ENCODE measurements at regions not wholly inside any gene's neighbourhood (a gene's known extent, or its start where the extent isn't known, plus 50 kb on each side); places are given as distances from the start of the nearest gene placed in this dataset.
A peak's percentile ranks its signal among the peaks of the same experiment; 100 is the strongest.
"Not testable (repeated sequence)": the region's sequence is repeated elsewhere in the genome, so short reads cannot be mapped to it uniquely, and the experiment has no call there.

DNA sequence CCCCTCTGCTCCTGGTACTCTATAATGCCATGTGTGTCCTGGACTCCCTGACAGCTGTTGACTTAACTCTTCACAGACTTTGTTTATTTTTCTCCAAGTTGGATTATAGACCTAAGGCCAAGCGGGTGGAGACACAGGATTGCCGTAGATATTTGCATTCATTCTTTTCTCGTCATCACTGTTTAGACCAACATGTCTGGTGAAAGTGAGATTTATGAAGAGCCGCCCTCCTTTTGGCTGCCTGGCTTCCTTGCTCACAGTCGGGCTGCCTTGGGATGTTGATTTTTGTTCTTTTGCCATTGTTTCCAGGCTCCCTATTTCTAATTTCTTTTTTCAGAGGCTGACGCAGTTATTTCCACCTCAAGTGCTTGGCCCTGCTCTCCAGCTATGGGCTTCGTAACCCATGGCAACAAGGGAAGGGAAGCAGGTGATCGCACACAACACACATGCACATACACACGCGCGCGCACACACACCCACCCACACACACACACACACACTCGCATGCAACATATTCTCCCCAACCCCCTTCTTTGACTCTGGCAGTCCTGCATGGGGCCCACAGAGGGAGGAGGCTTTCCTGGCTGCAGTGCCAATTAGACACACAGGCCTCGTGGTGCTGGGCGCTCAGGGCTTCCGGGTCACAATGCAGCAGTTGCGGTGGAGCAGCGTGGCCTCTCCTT, 296.5 kb downstream of the MTX2 start:
- no peaks in the 10 kb centered on the region for H3K36me3 ChIP-seq
- H3K27ac ChIP-seq = peak overlapping the region; percentile 97
- no peaks in the 10 kb centered on the region for H3K9me3 ChIP-seq (replicated peaks)
- peak overlapping the region; percentile 48 for H3K4me3 ChIP-seq
- peak; percentile 91 to 94 for DNase-seq
- peaks cover 55% of the 10 kb centered on the region for H3K4me1 ChIP-seq
- no peaks in the 10 kb centered on the region for H3K27me3 ChIP-seq

DNA sequence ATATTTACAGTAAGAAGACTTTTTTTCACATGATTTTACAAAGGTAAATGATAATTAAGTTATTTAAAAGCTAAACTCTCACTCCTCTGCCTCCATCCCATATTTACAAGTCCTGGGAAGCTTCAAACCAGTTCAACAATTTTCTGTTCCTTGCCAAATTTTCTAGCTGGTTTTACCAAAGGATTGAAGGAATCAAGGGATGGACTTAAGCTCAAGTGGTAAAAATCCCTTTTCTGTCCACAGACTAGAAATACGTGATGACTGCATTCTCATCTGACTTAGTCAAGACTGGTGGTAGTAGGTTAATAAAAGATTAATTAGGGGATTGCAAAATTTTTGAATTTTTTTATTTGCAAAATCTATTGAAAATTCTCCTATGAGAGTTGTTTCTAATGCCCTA, 297.3 kb downstream of the MTX2 start:
- H3K9me3 ChIP-seq (replicated peaks) = no peaks in the 10 kb centered on the region
- H3K36me3 ChIP-seq = no peaks in the 10 kb centered on the region
- no peaks in the 10 kb centered on the region for H3K27me3 ChIP-seq
- DNase-seq = no peak
- peak overlapping the region; percentile 97 for H3K27ac ChIP-seq
- peak overlapping the region; percentile 48 for H3K4me3 ChIP-seq
- H3K4me1 ChIP-seq = peaks cover 49% of the 10 kb centered on the region

DNA sequence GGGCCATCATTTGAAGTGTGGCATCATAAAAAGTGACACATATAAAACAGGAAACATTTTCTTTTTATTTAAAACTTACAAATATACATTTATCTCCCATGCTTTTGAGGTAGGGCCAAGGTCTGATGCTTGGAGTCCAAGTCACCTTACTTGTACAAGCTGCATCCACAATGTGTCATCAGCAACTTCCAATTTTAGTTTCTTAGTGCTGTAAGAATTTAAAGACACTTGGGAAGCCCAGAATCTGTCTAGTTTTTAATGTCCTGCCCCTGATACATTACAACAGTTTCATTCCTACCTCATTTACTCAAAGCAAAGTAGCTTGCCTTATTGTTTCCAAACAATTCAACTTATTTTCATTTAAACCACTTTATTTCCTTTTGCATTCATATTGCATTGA, 297.7 kb downstream of the MTX2 start:
- H3K4me1 ChIP-seq = peaks cover 45% of the 10 kb centered on the region
- H3K27ac ChIP-seq = peak overlapping the region; percentile 97
- no peaks in the 10 kb centered on the region for H3K27me3 ChIP-seq
- H3K9me3 ChIP-seq (replicated peaks) = no peaks in the 10 kb centered on the region
- DNase-seq = no peak
- no peak overlapping the region for H3K4me3 ChIP-seq
- H3K36me3 ChIP-seq = no peaks in the 10 kb centered on the region

DNA sequence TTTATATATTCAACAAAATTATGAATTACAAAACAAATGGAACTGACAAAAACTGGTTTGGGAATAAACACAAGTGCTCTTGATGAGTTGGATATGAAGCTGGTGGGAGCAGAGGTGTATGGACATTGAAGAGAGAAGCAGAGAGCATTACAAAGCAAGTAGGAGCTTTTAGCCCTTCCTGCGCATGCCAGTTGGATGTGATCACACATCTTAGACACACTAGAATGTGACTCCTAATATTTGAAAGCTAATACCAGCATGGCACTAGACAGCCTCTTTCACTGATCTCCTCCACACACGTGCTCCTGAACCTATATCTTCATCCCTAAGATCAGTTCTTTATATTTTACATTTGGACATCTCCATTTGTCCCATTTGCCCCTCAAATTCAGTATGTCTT, 298.1 kb downstream of the MTX2 start:
- Histone ChIP-seq H3K9me3 (replicated peaks) (no peaks in the 10 kb centered on the region), H3K4me1 (peaks cover 41% of the 10 kb centered on the region), H3K27ac (no peak overlapping the region; the same call in 1 of the 2 replicates), H3K36me3 (no peaks in the 10 kb centered on the region), H3K27me3 (no peaks in the 10 kb centered on the region), H3K4me3 (no peak overlapping the region)
- DNase-seq = no peak

DNA sequence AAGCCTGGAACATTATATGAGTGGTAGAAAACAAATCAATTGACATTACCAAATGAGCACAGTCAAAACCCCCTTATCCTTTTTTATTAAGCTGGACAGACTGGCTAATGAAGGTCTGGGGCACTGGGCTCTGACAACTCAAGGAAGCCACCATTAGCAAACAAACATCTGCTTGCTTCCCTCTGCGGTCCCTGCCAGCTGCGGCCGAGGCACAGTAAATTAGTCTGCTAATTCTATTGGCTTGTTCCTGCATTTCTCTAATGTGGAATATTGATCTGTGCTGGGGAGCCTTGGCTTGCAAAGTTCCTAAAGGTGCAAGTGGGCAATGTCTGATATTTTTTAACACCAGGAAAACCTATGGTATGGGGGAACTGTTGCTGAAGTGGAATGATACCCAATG, 300.3 kb downstream of the MTX2 start:
- no peak for DNase-seq
- Histone ChIP-seq H3K27ac (no peak overlapping the region), H3K36me3 (no peaks in the 10 kb centered on the region), H3K27me3 (no peaks in the 10 kb centered on the region), H3K4me1 (peaks cover 27% of the 10 kb centered on the region), H3K4me3 (no peak overlapping the region), H3K9me3 (replicated peaks) (no peaks in the 10 kb centered on the region)

DNA sequence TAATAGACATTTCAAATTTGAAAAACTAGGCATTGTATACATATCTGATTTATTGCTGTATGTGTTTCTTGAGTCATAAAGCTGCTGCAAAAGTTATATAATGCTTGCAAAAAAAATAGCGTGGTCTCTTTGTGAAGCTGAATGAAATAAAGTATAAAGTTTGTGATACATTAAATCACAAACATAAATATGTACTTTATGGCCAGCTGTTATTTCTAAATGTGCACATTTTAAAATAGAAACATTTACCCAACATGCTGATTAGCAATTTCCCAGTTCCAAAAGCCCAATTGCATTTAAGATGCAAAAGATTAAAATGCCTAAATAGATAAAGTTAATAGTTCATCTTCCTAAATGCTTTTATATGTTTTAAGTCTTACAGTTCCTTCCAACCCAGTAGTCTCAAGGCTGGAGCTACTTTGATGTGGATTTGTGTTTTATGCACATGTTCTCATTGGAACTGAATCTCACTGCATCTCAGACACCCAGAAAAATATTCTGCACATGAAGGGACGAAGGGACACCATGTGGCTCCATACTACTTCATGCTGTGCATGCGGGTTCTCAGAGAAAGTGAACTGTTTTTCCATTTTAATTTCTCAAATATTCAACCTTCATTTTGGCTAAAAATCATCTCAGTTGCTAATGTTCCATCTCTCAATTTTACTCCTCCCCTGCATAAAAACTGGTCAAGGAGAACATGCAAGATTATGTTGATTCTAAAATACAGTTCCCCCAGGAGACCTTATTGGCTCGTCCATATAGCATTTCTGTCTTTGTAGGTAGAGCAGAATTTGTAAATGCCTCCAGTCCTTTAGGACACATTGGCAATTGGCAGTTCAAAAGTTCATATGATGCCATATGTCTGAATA, 304.6 kb downstream of the MTX2 start:
- H3K27ac ChIP-seq = no peak overlapping the region
- DNase-seq = no peak

DNA sequence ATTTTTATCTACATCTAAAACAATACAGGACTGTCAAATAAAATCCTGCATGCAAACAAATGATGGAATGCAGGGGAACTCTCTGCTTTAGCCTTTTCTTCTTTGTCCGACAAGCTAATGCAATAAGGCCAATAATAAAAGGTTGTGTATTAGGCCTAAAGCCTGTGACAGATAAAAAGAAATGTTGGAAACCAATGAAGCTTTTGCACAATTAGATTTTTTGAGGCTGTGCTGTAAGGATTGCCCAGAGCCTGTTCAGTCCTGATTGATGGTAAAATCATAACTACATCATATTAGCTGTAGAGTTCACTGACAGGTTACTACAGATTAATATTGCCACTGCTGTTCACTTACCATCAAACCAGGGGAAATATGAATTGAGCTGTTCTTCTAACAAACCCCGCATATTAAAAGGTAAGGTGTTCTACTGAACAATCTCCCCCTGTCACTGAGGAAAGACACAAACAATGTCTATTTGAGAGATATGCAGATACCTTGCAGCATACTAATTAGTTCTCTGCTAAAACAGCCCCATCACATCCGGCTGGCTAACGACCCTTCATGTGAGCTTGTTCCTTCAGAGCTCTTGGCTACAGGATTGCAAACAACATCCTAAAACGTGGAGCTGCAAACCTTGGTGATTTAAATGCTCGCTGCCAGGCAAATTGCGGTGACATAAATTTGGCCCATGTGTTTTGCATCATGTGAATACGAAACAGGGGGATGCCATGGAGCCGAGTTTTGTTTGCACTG, 305.4 kb downstream of the MTX2 start:
- no peak for DNase-seq
- Histone ChIP-seq H3K27ac (no peak overlapping the region), H3K4me3 (no peak overlapping the region), H3K4me1 (no peaks in the 10 kb centered on the region), H3K9me3 (replicated peaks) (peaks cover 4% of the 10 kb centered on the region; the same call in 1 of the 2 replicates), H3K36me3 (no peaks in the 10 kb centered on the region), H3K27me3 (no peaks in the 10 kb centered on the region)

More for the DNA sequence above, 304.6 kb downstream of the MTX2 start:
- Histone ChIP-seq H3K36me3 (no peaks in the 10 kb centered on the region), H3K4me3 (no peak overlapping the region), H3K9me3 (replicated peaks) (peaks cover 4% of the 10 kb centered on the region; the same call in 1 of the 2 replicates), H3K4me1 (no peaks in the 10 kb centered on the region), H3K27me3 (no peaks in the 10 kb centered on the region)

DNA sequence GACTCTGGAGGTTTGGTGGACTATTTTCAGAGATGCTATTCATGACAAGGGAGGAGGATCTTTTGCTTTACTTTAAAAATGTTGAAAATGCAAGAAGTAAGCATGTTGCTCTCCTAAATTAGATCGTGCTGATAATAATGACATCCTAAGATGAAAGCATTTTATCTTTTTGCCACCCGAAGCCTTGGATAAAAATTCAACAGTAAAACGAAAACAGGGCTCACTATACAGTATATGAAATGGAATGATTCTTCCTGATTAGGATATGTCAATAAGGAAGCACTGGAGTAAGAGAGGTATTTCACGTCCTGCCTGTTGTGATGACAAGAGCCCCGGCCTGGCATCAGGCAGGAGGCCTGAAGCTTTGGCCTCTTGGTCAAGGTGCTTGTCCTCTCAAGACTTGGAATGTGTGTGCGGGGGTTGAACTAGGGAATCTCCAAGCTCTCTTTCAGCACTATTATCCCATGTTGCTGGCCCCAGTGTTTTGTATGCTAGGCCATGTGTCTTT, 306.0 kb downstream of the MTX2 start:
- H3K36me3 ChIP-seq = no peaks in the 10 kb centered on the region
- no peak overlapping the region for H3K4me3 ChIP-seq
- H3K27me3 ChIP-seq = no peaks in the 10 kb centered on the region
- H3K9me3 ChIP-seq (replicated peaks) = peaks cover 4% of the 10 kb centered on the region; the same call in 1 of the 2 replicates
- no peak overlapping the region for H3K27ac ChIP-seq
- no peaks in the 10 kb centered on the region for H3K4me1 ChIP-seq
- DNase-seq = no peak

DNA sequence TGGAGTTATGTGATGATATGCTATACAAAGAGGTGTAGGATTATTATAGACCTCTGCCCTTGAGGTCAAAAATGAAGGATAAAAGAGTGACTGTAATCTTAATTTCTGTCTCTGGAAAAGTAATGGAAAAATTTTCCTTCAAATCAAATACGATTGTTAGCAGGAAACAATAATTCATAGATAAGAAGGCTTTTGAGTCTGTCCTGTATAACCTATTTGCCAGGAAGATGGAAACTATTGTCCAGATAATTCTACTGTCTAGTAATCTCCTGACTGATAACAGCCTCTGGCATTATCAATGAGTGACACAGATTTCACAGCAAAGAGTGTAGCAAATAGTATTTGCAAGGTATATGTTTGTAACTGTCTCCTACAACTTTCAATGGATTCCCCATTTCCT, 307.8 kb downstream of the MTX2 start:
- no peaks in the 10 kb centered on the region for H3K27me3 ChIP-seq
- H3K36me3 ChIP-seq = no peaks in the 10 kb centered on the region
- H3K9me3 ChIP-seq (replicated peaks) = peaks cover 4% of the 10 kb centered on the region; the same call in 1 of the 2 replicates
- H3K4me3 ChIP-seq = no peak overlapping the region
- no peak overlapping the region for H3K27ac ChIP-seq
- peaks cover 5% of the 10 kb centered on the region for H3K4me1 ChIP-seq
- DNase-seq = no peak

DNA sequence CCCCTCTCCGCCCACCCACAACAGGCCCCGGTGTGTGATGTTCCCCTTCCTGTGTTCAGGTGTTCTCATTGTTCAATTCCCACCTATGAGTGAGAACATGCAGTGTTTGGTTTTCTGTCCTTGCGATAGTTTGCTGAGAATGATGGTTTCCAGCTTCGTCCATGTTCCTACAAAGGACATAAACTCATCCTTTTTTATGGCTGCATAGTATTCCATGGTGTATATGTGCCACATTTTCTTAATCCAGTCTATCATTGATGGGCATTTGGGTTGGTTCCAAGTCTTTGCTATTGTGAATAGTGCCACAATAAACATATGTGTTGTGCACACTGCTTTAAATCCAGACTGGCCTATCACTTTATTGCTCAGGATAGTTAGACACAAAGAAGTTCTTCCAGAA, 309.1 kb downstream of the MTX2 start:
- not testable (repeated sequence) for H3K4me3 ChIP-seq; H3K27ac ChIP-seq; H3K36me3 ChIP-seq; H3K27me3 ChIP-seq; DNase-seq; H3K9me3 ChIP-seq (replicated peaks)
- peaks cover 15% of the 10 kb centered on the region for H3K4me1 ChIP-seq

DNA sequence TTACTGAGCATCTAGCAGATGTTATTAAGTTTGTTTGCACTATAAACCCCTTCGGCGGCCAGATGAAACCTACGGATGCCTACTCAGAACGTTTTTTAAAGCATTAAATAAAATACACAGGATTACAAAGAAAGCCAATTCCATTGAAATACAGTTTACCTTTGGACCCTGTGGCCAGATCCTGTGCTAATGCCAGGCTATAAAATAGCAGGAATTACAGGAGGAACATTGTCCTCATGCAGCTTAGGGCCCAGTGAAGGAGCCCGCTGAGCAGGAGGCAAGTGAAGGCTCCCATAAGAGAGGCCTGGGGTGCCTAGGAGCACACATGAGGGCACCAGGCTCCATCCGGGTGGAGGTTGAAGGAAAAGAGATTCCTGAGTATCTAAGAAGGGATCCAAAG, 310.4 kb downstream of the MTX2 start:
- no peaks in the 10 kb centered on the region for H3K36me3 ChIP-seq
- H3K27me3 ChIP-seq = no peaks in the 10 kb centered on the region
- no peak for DNase-seq
- H3K9me3 ChIP-seq (replicated peaks) = peaks cover 4% of the 10 kb centered on the region; the same call in 1 of the 2 replicates
- no peak overlapping the region for H3K4me3 ChIP-seq
- H3K27ac ChIP-seq = no peak overlapping the region
- H3K4me1 ChIP-seq = peaks cover 28% of the 10 kb centered on the region

DNA sequence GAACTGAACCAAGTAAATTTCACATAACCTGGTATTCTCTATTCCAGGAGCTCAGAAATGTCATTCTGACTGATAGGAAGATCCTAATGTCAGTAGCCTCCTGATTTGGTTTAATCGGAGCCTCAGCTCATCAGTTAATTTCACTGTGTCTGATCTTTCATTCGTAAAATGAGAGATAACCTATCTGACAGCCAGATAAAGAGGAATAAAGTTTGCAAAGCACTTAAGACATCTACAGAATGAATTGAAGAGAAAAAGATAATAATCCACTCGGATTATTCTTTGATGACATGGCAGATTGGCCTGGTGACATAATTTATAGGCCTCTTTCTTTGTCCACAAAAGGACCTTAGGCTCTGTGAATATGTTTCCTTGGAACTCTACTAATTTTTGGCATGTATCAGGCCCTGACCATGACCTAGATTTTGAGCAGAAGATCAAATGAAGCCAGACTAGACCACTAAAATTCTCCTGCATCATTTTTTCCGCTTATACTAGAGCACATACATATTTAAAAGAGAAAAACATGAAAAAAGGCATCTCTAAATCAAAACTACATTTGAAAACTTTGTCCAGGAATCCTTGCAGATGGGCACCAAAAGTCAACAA, 312.4 kb downstream of the MTX2 start:
- no peak for DNase-seq

DNA sequence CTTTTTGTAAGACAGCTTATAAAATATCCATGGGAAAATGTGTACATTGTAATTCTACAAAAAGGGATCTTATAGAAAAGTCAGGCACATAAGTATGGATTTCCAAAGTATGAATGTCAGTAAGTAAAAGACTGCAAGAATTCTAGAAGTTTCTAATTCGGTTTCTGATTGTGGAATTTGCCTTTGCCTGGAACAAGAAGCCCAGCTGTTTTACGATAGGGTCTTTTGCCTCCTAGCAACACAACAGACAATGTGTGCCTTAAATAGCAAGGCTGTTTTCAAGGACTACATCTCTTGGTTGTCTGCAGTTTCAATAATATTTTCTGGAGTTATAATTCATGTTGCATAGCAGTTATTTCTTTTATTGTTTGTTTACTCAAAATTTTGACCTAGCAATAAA, 312.9 kb downstream of the MTX2 start:
- Histone ChIP-seq H3K9me3 (replicated peaks) (peaks cover 4% of the 10 kb centered on the region; the same call in 1 of the 2 replicates), H3K4me3 (no peak overlapping the region), H3K27me3 (no peaks in the 10 kb centered on the region), H3K36me3 (no peaks in the 10 kb centered on the region), H3K4me1 (peaks cover 49% of the 10 kb centered on the region), H3K27ac (no peak overlapping the region)
- no peak for DNase-seq

More for the DNA sequence above, 312.4 kb downstream of the MTX2 start:
- no peak overlapping the region for H3K4me3 ChIP-seq
- no peaks in the 10 kb centered on the region for H3K36me3 ChIP-seq
- H3K27me3 ChIP-seq = no peaks in the 10 kb centered on the region
- no peak overlapping the region for H3K27ac ChIP-seq
- peaks cover 49% of the 10 kb centered on the region for H3K4me1 ChIP-seq
- peaks cover 4% of the 10 kb centered on the region; the same call in 1 of the 2 replicates for H3K9me3 ChIP-seq (replicated peaks)

DNA sequence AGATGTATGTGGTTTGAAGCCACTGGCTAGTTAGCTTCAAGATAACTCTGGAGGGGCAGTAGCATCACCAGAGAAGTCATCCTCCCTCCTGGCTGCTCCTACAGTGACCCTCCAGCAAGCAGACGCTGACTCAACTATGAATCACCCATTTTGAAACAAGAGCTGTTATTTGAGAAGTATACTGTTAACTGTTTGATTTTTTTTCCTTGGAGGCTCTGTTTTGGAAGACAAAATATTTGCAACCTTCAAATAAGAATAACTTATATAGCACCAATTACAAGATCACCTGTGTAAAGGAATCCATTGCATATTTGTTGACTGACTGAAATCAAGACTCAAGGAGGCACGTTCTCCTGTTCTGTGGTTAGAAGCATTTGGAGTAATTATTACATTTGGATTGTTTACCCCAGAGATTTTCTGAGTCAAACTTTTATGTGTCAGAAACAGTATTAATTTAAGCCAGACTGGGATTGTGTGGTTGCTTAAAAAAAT, 313.8 kb downstream of the MTX2 start:
- Histone ChIP-seq H3K27me3 (no peaks in the 10 kb centered on the region), H3K4me1 (peaks cover 49% of the 10 kb centered on the region), H3K4me3 (peak overlapping the region; percentile 33), H3K27ac (peak overlapping the region; percentile 54), H3K9me3 (replicated peaks) (peaks cover 4% of the 10 kb centered on the region; the same call in 1 of the 2 replicates), H3K36me3 (no peaks in the 10 kb centered on the region)
- peak; percentile 58 to 72 for DNase-seq

All from SJCRH30 (cell line).